Thyroid gland (tissue), 4 donors: ENCODE measurements at regions not wholly inside any gene's neighbourhood (a gene's known extent, or its start where the extent isn't known, plus 50 kb on each side); places are given as distances from the start of the nearest gene placed in this dataset.

ENCODE experiments used
- POLR2A ChIP-seq, 2 donors: fragments of 450-650 bp; IDR thresholded peaks; one replicate each; pipeline ENCODE4 v1.6.1; 2017; ENCODE audit warnings: antibody characterized with exemption in 2 of 2, mild to moderate bottlenecking in 2 of 2, moderate library complexity in 1 of 2
- TF ChIP-seq, protein P1 (sequence below), 6 experiments: fragments of 200-600 bp in 3 of 6; fragments of 450-650 bp in 3 of 6; sonication (generic) in 3 of 6; IDR thresholded peaks; one replicate each; pipeline ENCODE4 v1.5.1; 2016 to 2019; ENCODE audit warnings: antibody characterized with exemption in 6 of 6, mild to moderate bottlenecking in 2 of 6, inconsistent platforms in 1 of 6, moderate library complexity in 1 of 6

DNA sequence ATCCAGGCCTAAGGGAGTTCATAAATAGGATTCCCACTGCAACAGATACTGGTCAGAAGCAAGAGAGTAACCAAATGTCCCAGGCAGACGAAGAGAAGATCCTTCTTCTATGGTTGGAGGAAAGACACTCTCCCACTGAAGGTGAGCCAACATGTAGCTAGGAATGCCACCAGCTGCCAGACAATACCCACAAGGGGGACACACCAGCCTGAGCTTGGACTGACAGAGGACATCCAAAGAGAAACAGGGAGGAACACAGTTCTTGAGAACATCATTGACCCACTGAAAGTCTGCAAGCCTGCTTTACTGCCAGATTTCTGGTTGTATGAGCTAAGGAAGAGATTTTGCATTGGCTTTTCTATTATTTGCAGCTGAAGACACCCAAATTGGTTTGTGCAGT, 80.1 kb downstream of the PXDC1 start:
- TF ChIP-seq, protein P1, sequence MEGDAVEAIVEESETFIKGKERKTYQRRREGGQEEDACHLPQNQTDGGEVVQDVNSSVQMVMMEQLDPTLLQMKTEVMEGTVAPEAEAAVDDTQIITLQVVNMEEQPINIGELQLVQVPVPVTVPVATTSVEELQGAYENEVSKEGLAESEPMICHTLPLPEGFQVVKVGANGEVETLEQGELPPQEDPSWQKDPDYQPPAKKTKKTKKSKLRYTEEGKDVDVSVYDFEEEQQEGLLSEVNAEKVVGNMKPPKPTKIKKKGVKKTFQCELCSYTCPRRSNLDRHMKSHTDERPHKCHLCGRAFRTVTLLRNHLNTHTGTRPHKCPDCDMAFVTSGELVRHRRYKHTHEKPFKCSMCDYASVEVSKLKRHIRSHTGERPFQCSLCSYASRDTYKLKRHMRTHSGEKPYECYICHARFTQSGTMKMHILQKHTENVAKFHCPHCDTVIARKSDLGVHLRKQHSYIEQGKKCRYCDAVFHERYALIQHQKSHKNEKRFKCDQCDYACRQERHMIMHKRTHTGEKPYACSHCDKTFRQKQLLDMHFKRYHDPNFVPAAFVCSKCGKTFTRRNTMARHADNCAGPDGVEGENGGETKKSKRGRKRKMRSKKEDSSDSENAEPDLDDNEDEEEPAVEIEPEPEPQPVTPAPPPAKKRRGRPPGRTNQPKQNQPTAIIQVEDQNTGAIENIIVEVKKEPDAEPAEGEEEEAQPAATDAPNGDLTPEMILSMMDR (IDR thresholded peaks at IDR 0.05) = no peak
- TF ChIP-seq POLR2A (IDR thresholded peaks at IDR 0.05) = no peak
